ENCODE measurements at regions not wholly inside any gene's neighbourhood (a gene's known extent, or its start where the extent isn't known, plus 50 kb on each side); places are given as distances from the start of the nearest gene placed in this dataset.

GRCh38 chr2:129796801-129797488, 182.5 kb upstream of the RAB6C start:
- Mint-ChIP-seq H3K27me3 (peaks cover 8% of the 10 kb centered on the region), H3K9me3 (no peaks in the 10 kb centered on the region), H3K4me3 (no peak overlapping the region), H3K4me1 (ENCODE audit: low read depth) (no peaks in the 10 kb centered on the region), H3K27ac (no peak overlapping the region), H3K36me3 (ENCODE audit: low read depth) (no peaks in the 10 kb centered on the region)
- no peak for DNase-seq

GRCh38 chr2:129797489-129798300, 181.8 kb upstream of the RAB6C start:
- Mint-ChIP-seq H3K27me3 (peaks cover 10% of the 10 kb centered on the region), H3K4me1 (ENCODE audit: low read depth) (no peaks in the 10 kb centered on the region), H3K9me3 (no peaks in the 10 kb centered on the region), H3K27ac (no peak overlapping the region), H3K4me3 (no peak overlapping the region), H3K36me3 (ENCODE audit: low read depth) (no peaks in the 10 kb centered on the region)
- DNase-seq: no peak

- no peak overlapping the region for H3K4me3 Mint-ChIP-seq
- H3K9me3 Mint-ChIP-seq: no peaks in the 10 kb centered on the region
- no peak overlapping the region for H3K27ac Mint-ChIP-seq
- no peaks in the 10 kb centered on the region for H3K4me1 Mint-ChIP-seq (ENCODE audit: low read depth)
- no peak for DNase-seq
- H3K36me3 Mint-ChIP-seq (ENCODE audit: low read depth): no peaks in the 10 kb centered on the region
- peaks cover 10% of the 10 kb centered on the region for H3K27me3 Mint-ChIP-seq
Measured at GRCh38 chr2:129798301-129798581, 181.2 kb upstream of the RAB6C start.

GRCh38 chr2:129798626-129799025, 180.8 kb upstream of the RAB6C start:
- Mint-ChIP-seq H3K4me3 (no peak overlapping the region), H3K36me3 (ENCODE audit: low read depth) (no peaks in the 10 kb centered on the region), H3K9me3 (no peaks in the 10 kb centered on the region), H3K27me3 (peaks cover 10% of the 10 kb centered on the region), H3K27ac (no peak overlapping the region), H3K4me1 (ENCODE audit: low read depth) (no peaks in the 10 kb centered on the region)
- no peak for DNase-seq

GRCh38 chr2:129799036-129799958, 180.2 kb upstream of the RAB6C start:
- H3K9me3 Mint-ChIP-seq: no peaks in the 10 kb centered on the region
- no peaks in the 10 kb centered on the region for H3K36me3 Mint-ChIP-seq (ENCODE audit: low read depth)
- no peak overlapping the region for H3K4me3 Mint-ChIP-seq
- no peaks in the 10 kb centered on the region for H3K4me1 Mint-ChIP-seq (ENCODE audit: low read depth)
- no peak for DNase-seq
- peaks cover 10% of the 10 kb centered on the region for H3K27me3 Mint-ChIP-seq
- no peak overlapping the region for H3K27ac Mint-ChIP-seq

- no peaks in the 10 kb centered on the region for H3K4me1 Mint-ChIP-seq (ENCODE audit: low read depth)
- no peaks in the 10 kb centered on the region for H3K9me3 Mint-ChIP-seq
- H3K36me3 Mint-ChIP-seq (ENCODE audit: low read depth): no peaks in the 10 kb centered on the region
- DNase-seq: no peak
- H3K27ac Mint-ChIP-seq: no peak overlapping the region
- no peak overlapping the region for H3K4me3 Mint-ChIP-seq
- peaks cover 3% of the 10 kb centered on the region for H3K27me3 Mint-ChIP-seq
Measured at GRCh38 chr2:129800285-129800684, 179.2 kb upstream of the RAB6C start.

GRCh38 chr2:129800686-129801085, 178.8 kb upstream of the RAB6C start:
- no peak for DNase-seq
- Mint-ChIP-seq H3K27me3 (peaks cover 3% of the 10 kb centered on the region), H3K27ac (no peak overlapping the region), H3K4me3 (no peak overlapping the region), H3K4me1 (ENCODE audit: low read depth) (no peaks in the 10 kb centered on the region), H3K36me3 (ENCODE audit: low read depth) (no peaks in the 10 kb centered on the region), H3K9me3 (no peaks in the 10 kb centered on the region)

GRCh38 chr2:129801575-129801974, 177.9 kb upstream of the RAB6C start:
- no peaks in the 10 kb centered on the region for H3K36me3 Mint-ChIP-seq (ENCODE audit: low read depth)
- no peaks in the 10 kb centered on the region for H3K9me3 Mint-ChIP-seq
- H3K4me1 Mint-ChIP-seq (ENCODE audit: low read depth): no peaks in the 10 kb centered on the region
- no peak for DNase-seq
- H3K4me3 Mint-ChIP-seq: no peak overlapping the region
- peaks cover 3% of the 10 kb centered on the region for H3K27me3 Mint-ChIP-seq
- H3K27ac Mint-ChIP-seq: no peak overlapping the region

GRCh38 chr2:129802290-129802689, 177.2 kb upstream of the RAB6C start:
- no peak overlapping the region for H3K4me3 Mint-ChIP-seq
- H3K27me3 Mint-ChIP-seq: peaks cover 3% of the 10 kb centered on the region
- H3K27ac Mint-ChIP-seq: no peak overlapping the region
- DNase-seq: no peak
- H3K4me1 Mint-ChIP-seq (ENCODE audit: low read depth): no peaks in the 10 kb centered on the region
- no peaks in the 10 kb centered on the region for H3K9me3 Mint-ChIP-seq
- H3K36me3 Mint-ChIP-seq (ENCODE audit: low read depth): no peaks in the 10 kb centered on the region

- Mint-ChIP-seq H3K27me3 (peaks cover 3% of the 10 kb centered on the region), H3K36me3 (ENCODE audit: low read depth) (no peaks in the 10 kb centered on the region), H3K4me3 (no peak overlapping the region), H3K9me3 (no peaks in the 10 kb centered on the region), H3K27ac (no peak overlapping the region), H3K4me1 (ENCODE audit: low read depth) (no peaks in the 10 kb centered on the region)
- no peak for DNase-seq
Measured at GRCh38 chr2:129803032-129803431, 176.4 kb upstream of the RAB6C start.

- Mint-ChIP-seq H3K4me1 (ENCODE audit: low read depth) (no peaks in the 10 kb centered on the region), H3K4me3 (no peak overlapping the region), H3K36me3 (ENCODE audit: low read depth) (no peaks in the 10 kb centered on the region), H3K27ac (no peak overlapping the region), H3K9me3 (no peaks in the 10 kb centered on the region), H3K27me3 (peaks cover 3% of the 10 kb centered on the region)
- DNase-seq: no peak
Measured at GRCh38 chr2:129803871-129804270, 175.6 kb upstream of the RAB6C start.

GRCh38 chr2:129805899-129806298, 173.6 kb upstream of the RAB6C start:
- Mint-ChIP-seq H3K36me3 (ENCODE audit: low read depth) (no peaks in the 10 kb centered on the region), H3K4me1 (ENCODE audit: low read depth) (no peaks in the 10 kb centered on the region), H3K27ac (no peak overlapping the region), H3K9me3 (no peaks in the 10 kb centered on the region), H3K27me3 (peaks cover 7% of the 10 kb centered on the region), H3K4me3 (no peak overlapping the region)
- no peak for DNase-seq

- Mint-ChIP-seq H3K36me3 (ENCODE audit: low read depth) (no peaks in the 10 kb centered on the region), H3K4me3 (no peak overlapping the region), H3K9me3 (no peaks in the 10 kb centered on the region)
Measured at GRCh38 chr2:129806317-129806716, 173.1 kb upstream of the RAB6C start.

GRCh38 chr2:129806990-129807389, 172.5 kb upstream of the RAB6C start:
- no peaks in the 10 kb centered on the region for H3K9me3 Mint-ChIP-seq
- H3K36me3 Mint-ChIP-seq (ENCODE audit: low read depth): no peaks in the 10 kb centered on the region
- no peaks in the 10 kb centered on the region for H3K4me1 Mint-ChIP-seq (ENCODE audit: low read depth)
- peaks cover 12% of the 10 kb centered on the region for H3K27me3 Mint-ChIP-seq
- H3K4me3 Mint-ChIP-seq: no peak overlapping the region
- DNase-seq: no peak
- no peak overlapping the region for H3K27ac Mint-ChIP-seq

More at GRCh38 chr2:129806317-129806716, 173.1 kb upstream of the RAB6C start:
- Mint-ChIP-seq H3K27me3 (peaks cover 12% of the 10 kb centered on the region), H3K4me1 (ENCODE audit: low read depth) (no peaks in the 10 kb centered on the region), H3K27ac (no peak overlapping the region)
- no peak for DNase-seq
